Activated CD4-positive, alpha-beta memory T cell treated with anti-CD3 and anti-CD28 coated beads for 36 hours (primary cell): ENCODE measurements at regions not wholly inside any gene's neighbourhood (a gene's known extent, or its start where the extent isn't known, plus 50 kb on each side); places are given as distances from the start of the nearest gene placed in this dataset.

ENCODE experiments used
- CTCF ChIA-PET: fragments of 350-600 bp; sonication (Branson Sonifier 250); formaldehyde crosslinking; loops from one replicate; lab custom pipeline; 2021; ENCODE audit warnings: antibody characterized with exemption, inconsistent platforms; lab: Charles Lee
- POLR2A ChIA-PET: fragments of 350-600 bp; sonication (Branson Sonifier 250); formaldehyde crosslinking; loops from one replicate; lab custom pipeline; 2021; ENCODE audit warnings: antibody characterized with exemption; lab: Charles Lee
- DNase-seq: peaks from one replicate; pipeline ENCODE4 v3.0.0-alpha.2; 2020
- H3K27ac Mint-ChIP-seq: one replicate; pipeline ENCODE4 v1.8.0; 2021; ENCODE audit warnings: mixed read lengths
- H3K27me3 Mint-ChIP-seq: one replicate; pipeline ENCODE4 v1.8.0; 2021; ENCODE audit warnings: mixed read lengths
- H3K36me3 Mint-ChIP-seq: one replicate; pipeline ENCODE4 v1.8.0; 2021; ENCODE audit warnings: mixed read lengths
- H3K4me1 Mint-ChIP-seq: one replicate; pipeline ENCODE4 v1.8.0; 2021; ENCODE audit warnings: low read depth, mixed read lengths
- H3K4me3 Mint-ChIP-seq: one replicate; pipeline ENCODE4 v1.8.0; 2021; ENCODE audit warnings: mild to moderate bottlenecking, mixed read lengths
- H3K9me3 Mint-ChIP-seq: one replicate; pipeline ENCODE4 v1.8.0; 2021; ENCODE audit warnings: mixed read lengths
- intact Hi-C: fragments of 100-400 bp; cut with micrococcal nuclease; formaldehyde crosslinking; loops from one replicate; pipeline ENCODE4 v1.15.1; 2023

- Mint-ChIP-seq H3K4me1 (no peaks in the 10 kb centered on the region), H3K27me3 (no peaks in the 10 kb centered on the region), H3K4me3 (no peak overlapping the region), H3K9me3 (no peaks in the 10 kb centered on the region), H3K27ac (no peak overlapping the region), H3K36me3 (no peaks in the 10 kb centered on the region)
- peak; percentile 12 for DNase-seq
- CTCF ChIA-PET = interaction anchor here (1.7 to 2.8 kb wide), 2 partner anchors 9 to 63 kb away, joined by 5 to 9 read pairs; no protein-coding TSS in a partner anchor
- POLR2A ChIA-PET = no interaction called here
- intact Hi-C loops = no loop called here
Observed at GRCh38 chr5:4941957-4942830, 197.9 kb upstream of the ADAMTS16 start.

DNA sequence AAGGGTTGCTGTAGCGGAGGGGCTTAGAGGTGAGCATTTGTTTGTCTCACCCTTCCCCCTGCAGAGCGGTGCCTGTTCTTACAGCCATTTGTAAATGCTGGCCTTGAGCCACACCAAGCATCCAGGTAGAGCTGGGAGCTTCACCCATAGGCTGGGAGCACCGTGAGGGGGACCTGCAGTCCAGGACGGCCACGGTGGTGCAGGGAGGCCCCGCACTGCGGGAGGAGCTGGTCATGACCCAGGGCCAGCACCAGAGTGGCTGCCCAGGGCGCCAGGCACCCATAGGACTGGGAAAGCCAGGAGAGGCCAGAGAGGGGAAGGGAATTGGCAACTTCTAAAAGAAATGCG, 197.3 kb upstream of the ADAMTS16 start:
- CTCF ChIA-PET = no interaction called here
- no peak for DNase-seq
- Mint-ChIP-seq H3K4me1 (no peaks in the 10 kb centered on the region), H3K27ac (no peak overlapping the region), H3K4me3 (no peak overlapping the region), H3K9me3 (no peaks in the 10 kb centered on the region), H3K27me3 (no peaks in the 10 kb centered on the region), H3K36me3 (no peaks in the 10 kb centered on the region)
- intact Hi-C loops = no loop called here
- POLR2A ChIA-PET = no interaction called here

DNA sequence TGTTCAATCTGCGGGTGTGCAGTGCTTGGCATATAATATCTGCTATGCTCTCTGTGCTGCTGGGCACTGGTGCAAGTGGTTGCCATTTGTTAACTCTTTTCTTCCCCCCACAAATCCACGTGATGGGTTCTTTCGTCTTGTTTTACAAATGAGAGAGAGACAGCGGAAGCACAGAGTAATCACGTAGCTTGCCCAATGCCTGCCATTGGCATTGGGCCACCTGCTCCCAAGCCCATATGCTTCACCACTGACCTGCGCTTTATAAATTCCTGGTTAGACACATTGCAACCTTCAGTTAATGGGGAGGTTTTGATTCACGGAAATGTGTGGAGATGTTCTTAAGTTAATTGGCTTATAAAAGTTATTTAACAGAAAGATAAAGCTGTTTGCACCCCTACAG, 194.8 kb upstream of the ADAMTS16 start:
- Mint-ChIP-seq H3K9me3 (no peaks in the 10 kb centered on the region), H3K27me3 (no peaks in the 10 kb centered on the region), H3K36me3 (no peaks in the 10 kb centered on the region), H3K4me3 (no peak overlapping the region), H3K27ac (no peak overlapping the region), H3K4me1 (no peaks in the 10 kb centered on the region)
- POLR2A ChIA-PET = no interaction called here
- intact Hi-C loops = no loop called here
- CTCF ChIA-PET = no interaction called here
- no peak for DNase-seq

DNA sequence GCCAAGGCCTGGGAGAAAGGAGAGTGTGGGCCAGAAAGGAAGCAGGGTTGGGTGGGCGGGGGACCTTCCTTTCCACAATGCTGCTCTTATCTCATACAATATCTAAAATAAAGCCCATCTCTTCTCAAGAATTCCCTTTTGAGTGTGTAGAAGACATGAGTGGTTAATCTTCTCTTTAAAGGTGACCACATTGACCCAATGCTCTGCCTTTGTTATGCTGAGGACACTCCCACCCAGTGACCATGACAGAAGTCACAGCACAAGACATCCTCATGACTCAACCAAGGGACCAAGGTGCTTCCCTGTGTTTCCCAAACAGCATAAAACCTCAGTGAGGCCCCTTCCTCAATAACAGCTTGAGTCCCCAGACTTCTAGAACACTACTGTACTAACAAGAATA, 193.0 kb upstream of the ADAMTS16 start:
- CTCF ChIA-PET = no interaction called here
- Mint-ChIP-seq H3K27me3 (no peaks in the 10 kb centered on the region), H3K9me3 (no peaks in the 10 kb centered on the region), H3K27ac (no peak overlapping the region), H3K36me3 (no peaks in the 10 kb centered on the region), H3K4me3 (no peak overlapping the region), H3K4me1 (no peaks in the 10 kb centered on the region)
- POLR2A ChIA-PET = no interaction called here
- intact Hi-C loops = no loop called here
- no peak for DNase-seq

DNA sequence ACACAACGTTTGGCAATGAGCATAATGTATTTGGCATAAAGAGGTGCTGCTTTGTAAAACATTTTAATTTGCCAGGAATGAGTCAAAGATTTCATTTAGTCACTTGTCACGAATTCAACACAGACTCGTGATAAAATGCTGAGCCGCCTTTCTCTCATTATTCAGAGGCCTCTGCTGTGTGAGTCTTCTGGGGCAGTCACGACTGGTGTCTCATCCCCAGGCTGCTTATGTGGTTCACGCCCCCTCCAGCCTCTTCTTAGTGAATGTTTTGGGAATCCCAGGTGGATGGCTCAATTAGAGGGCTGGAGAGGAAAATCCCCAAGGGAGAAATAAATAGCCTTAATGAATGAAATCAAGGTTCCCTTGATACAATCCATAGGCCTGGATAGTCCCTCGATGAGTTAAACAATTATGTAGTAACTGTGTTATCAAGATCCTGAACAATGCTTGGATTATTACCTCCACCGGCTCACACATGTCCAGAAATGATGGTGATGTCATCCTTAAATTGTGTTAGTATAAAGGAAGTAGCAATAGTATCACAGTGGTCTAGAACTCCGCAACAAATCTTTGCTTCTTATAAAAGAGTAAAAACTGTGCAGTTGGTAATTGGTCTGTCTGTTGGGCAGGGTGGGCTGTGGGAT, 192.1 kb upstream of the ADAMTS16 start:
- Mint-ChIP-seq H3K36me3 (no peaks in the 10 kb centered on the region), H3K4me1 (no peaks in the 10 kb centered on the region), H3K27ac (no peak overlapping the region), H3K4me3 (no peak overlapping the region), H3K27me3 (no peaks in the 10 kb centered on the region), H3K9me3 (no peaks in the 10 kb centered on the region)
- intact Hi-C loops = no loop called here
- ChIA-PET POLR2A (no interaction called here), CTCF (no interaction called here)
- DNase-seq = no peak

- no peaks in the 10 kb centered on the region for H3K9me3 Mint-ChIP-seq
- H3K4me1 Mint-ChIP-seq = no peaks in the 10 kb centered on the region
- ChIA-PET CTCF (no interaction called here), POLR2A (no interaction called here)
- intact Hi-C loops = no loop called here
- H3K27ac Mint-ChIP-seq = no peak overlapping the region
- H3K27me3 Mint-ChIP-seq = no peaks in the 10 kb centered on the region
- no peak overlapping the region for H3K4me3 Mint-ChIP-seq
- DNase-seq = no peak
- H3K36me3 Mint-ChIP-seq = no peaks in the 10 kb centered on the region
Observed at GRCh38 chr5:4949108-4949507, 191.0 kb upstream of the ADAMTS16 start.

GRCh38 chr5:4953576-4953975, 186.6 kb upstream of the ADAMTS16 start:
- no peaks in the 10 kb centered on the region for H3K27me3 Mint-ChIP-seq
- H3K27ac Mint-ChIP-seq = no peak overlapping the region
- H3K4me1 Mint-ChIP-seq = no peaks in the 10 kb centered on the region
- POLR2A ChIA-PET = no interaction called here
- no peaks in the 10 kb centered on the region for H3K9me3 Mint-ChIP-seq
- CTCF ChIA-PET = no interaction called here
- intact Hi-C loops = no loop called here
- no peak overlapping the region for H3K4me3 Mint-ChIP-seq
- no peaks in the 10 kb centered on the region for H3K36me3 Mint-ChIP-seq
- no peak for DNase-seq

GRCh38 chr5:4954048-4954447, 186.1 kb upstream of the ADAMTS16 start:
- Mint-ChIP-seq H3K27ac (no peak overlapping the region), H3K27me3 (no peaks in the 10 kb centered on the region), H3K9me3 (no peaks in the 10 kb centered on the region), H3K36me3 (no peaks in the 10 kb centered on the region), H3K4me1 (no peaks in the 10 kb centered on the region), H3K4me3 (no peak overlapping the region)
- CTCF ChIA-PET = no interaction called here
- POLR2A ChIA-PET = no interaction called here
- intact Hi-C loops = no loop called here
- no peak for DNase-seq

DNA sequence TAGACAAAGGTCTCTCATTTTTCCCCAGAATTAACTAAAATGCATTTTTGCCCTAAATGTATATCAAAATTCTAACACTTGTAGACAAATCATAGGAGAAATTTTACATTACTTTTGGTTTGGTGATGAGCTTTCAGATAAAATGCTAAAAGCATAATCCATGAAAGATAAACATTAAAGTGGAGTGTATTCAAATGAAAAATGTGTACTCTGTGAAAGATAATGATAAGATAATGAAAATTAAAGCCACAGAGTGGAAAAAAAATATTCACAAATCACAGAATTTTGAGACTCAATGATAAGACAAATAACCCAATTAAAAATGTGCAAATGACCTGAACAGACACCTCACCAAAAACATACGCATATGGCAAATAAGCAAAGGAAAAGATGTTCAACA, 176.9 kb upstream of the ADAMTS16 start:
- Mint-ChIP-seq H3K27ac (no peak overlapping the region), H3K4me1 (no peaks in the 10 kb centered on the region), H3K4me3 (no peak overlapping the region), H3K27me3 (no peaks in the 10 kb centered on the region), H3K36me3 (no peaks in the 10 kb centered on the region), H3K9me3 (peaks cover 3% of the 10 kb centered on the region)
- intact Hi-C loops = no loop called here
- CTCF ChIA-PET = no interaction called here
- POLR2A ChIA-PET = no interaction called here
- DNase-seq = no peak

GRCh38 chr5:4969351-4969750, 170.8 kb upstream of the ADAMTS16 start:
- DNase-seq = no peak
- no peaks in the 10 kb centered on the region for H3K27me3 Mint-ChIP-seq
- H3K36me3 Mint-ChIP-seq = no peaks in the 10 kb centered on the region
- POLR2A ChIA-PET = no interaction called here
- no peak overlapping the region for H3K4me3 Mint-ChIP-seq
- H3K27ac Mint-ChIP-seq = no peak overlapping the region
- intact Hi-C loops = no loop called here
- CTCF ChIA-PET = no interaction called here
- no peaks in the 10 kb centered on the region for H3K4me1 Mint-ChIP-seq
- H3K9me3 Mint-ChIP-seq = peaks cover 3% of the 10 kb centered on the region

DNA sequence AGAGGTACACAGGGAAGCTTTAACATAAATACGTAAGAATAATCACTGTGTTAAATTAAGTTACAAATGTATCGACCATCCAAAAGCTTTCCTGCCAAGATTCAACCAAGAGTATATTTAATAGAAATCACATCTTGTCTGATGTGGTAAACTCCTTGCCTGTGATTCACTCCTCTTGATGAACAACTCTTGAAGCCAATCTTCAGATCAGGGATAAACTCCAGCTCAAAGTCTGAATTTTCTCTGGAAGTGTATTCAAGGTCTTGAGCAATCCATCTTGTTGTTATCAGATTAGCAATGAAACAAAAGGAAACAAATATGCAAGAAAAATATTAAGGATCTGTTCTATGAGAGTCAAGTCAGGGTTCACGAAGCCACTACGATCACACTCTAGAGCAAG, 170.0 kb upstream of the ADAMTS16 start:
- ChIA-PET POLR2A (no interaction called here), CTCF (no interaction called here)
- Mint-ChIP-seq H3K36me3 (no peaks in the 10 kb centered on the region), H3K4me3 (no peak overlapping the region), H3K9me3 (peaks cover under 1% of the 10 kb centered on the region), H3K4me1 (no peaks in the 10 kb centered on the region), H3K27ac (no peak overlapping the region), H3K27me3 (no peaks in the 10 kb centered on the region)
- intact Hi-C loops = no loop called here
- no peak for DNase-seq

DNA sequence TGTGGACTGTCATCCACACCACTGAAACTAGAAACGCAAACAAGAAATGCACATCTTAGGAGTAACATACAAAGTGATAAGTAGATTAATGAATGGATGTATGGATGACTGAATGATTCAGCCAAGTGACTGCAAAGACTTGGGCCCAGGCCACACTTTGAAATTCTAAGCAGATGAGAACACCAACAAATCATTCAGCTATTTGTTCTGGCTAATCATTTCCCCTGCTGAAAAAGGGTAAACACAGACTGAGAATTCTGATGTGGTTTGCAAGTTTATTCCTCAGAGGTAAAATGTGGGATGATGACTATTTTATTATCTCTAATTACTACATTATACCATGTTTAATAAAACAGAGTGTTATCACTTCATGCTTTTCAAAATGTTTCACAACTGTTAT, 163.2 kb upstream of the ADAMTS16 start:
- no peaks in the 10 kb centered on the region for H3K27me3 Mint-ChIP-seq
- H3K9me3 Mint-ChIP-seq = no peaks in the 10 kb centered on the region
- POLR2A ChIA-PET = no interaction called here

More for the DNA sequence above, 163.2 kb upstream of the ADAMTS16 start:
- DNase-seq = no peak
- Mint-ChIP-seq H3K4me1 (no peaks in the 10 kb centered on the region), H3K4me3 (no peak overlapping the region), H3K36me3 (no peaks in the 10 kb centered on the region), H3K27ac (no peak overlapping the region)
- CTCF ChIA-PET = no interaction called here
- intact Hi-C loops = no loop called here
